Transverse colon (tissue), 4 donors: ENCODE measurements at regions not wholly inside any gene's neighbourhood (a gene's known extent, or its start where the extent isn't known, plus 50 kb on each side); places are given as distances from the start of the nearest gene placed in this dataset.

Experiments used
- POLR2A ChIP-seq: fragments of 450-650 bp; IDR thresholded peaks from one replicate; pipeline ENCODE4 v1.6.1; 2016; ENCODE audit warnings: antibody characterized with exemption, mild to moderate bottlenecking, moderate library complexity
- POLR2AphosphoS5 ChIP-seq, 3 donors: sonication (generic); formaldehyde crosslinking; IDR thresholded peaks; one replicate each; pipeline ENCODE4 v1.6.1; 2016; ENCODE audit warnings: antibody characterized with exemption in 3 of 3
- TF ChIP-seq, protein P1 (sequence below), 5 experiments: fragments of 200-600 bp in 3 of 5; fragments of 450-650 bp in 2 of 5; sonication (generic) in 3 of 5; IDR thresholded peaks; 1 replicate in 2 of 5; 2 replicates in 3 of 5; pipeline ENCODE4 v1.5.1; 2016 to 2017; ENCODE audit warnings: antibody characterized with exemption in 5 of 5, inconsistent platforms in 3 of 5, mild to moderate bottlenecking in 2 of 5, moderate library complexity in 1 of 5

DNA sequence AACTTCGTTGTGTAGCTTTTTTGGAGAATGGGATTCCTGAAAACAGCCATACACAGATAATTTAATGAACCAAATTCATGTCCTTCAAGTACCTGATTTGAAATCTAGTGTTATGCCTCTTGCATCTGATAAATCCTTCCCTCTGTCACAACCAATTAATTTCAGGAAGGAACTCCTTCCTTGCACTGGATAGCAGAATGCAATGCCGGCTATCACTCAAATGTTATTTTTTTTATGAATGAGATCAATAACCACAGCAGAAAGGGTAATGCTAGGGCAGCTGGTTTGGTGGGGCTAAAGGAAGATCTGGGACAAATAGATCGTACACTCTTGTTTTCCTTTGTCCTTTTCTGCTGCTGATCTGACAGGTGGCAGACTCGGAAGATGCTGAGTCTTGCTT, 899.5 kb upstream of the GYPC start:
- TF ChIP-seq, protein P1, sequence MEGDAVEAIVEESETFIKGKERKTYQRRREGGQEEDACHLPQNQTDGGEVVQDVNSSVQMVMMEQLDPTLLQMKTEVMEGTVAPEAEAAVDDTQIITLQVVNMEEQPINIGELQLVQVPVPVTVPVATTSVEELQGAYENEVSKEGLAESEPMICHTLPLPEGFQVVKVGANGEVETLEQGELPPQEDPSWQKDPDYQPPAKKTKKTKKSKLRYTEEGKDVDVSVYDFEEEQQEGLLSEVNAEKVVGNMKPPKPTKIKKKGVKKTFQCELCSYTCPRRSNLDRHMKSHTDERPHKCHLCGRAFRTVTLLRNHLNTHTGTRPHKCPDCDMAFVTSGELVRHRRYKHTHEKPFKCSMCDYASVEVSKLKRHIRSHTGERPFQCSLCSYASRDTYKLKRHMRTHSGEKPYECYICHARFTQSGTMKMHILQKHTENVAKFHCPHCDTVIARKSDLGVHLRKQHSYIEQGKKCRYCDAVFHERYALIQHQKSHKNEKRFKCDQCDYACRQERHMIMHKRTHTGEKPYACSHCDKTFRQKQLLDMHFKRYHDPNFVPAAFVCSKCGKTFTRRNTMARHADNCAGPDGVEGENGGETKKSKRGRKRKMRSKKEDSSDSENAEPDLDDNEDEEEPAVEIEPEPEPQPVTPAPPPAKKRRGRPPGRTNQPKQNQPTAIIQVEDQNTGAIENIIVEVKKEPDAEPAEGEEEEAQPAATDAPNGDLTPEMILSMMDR (IDR thresholded peaks at IDR 0.05): no peak
- TF ChIP-seq POLR2AphosphoS5 (IDR thresholded peaks at IDR 0.05): no peak
- TF ChIP-seq POLR2A: no peak
